ENCODE measurements at regions not wholly inside any gene's neighbourhood (a gene's known extent, or its start where the extent isn't known, plus 50 kb on each side); places are given as distances from the start of the nearest gene placed in this dataset.

- DNase-seq (ENCODE audit: low read depth): no peak
- no peak overlapping the region for H3K4me3 ChIP-seq (ENCODE audit: low read depth, low read length)
- TF ChIP-seq CTCF (IDR thresholded peaks at IDR 0.05; ENCODE audit: low read depth, low read length, missing control alignments): no peak
These were observed 76.2 kb upstream of the SCOC start for GRCh38 chr4:140297221-140297570.

GRCh38 chr4:140296335-140297220 lies 76.9 kb upstream of the SCOC start:
- no peak overlapping the region for H3K4me3 ChIP-seq (ENCODE audit: low read depth, low read length)
- no peak for TF ChIP-seq CTCF (IDR thresholded peaks at IDR 0.05; ENCODE audit: low read depth, low read length, missing control alignments)
- DNase-seq (ENCODE audit: low read depth): no peak

- no peak for DNase-seq (ENCODE audit: low read depth)
- no peak for TF ChIP-seq CTCF (IDR thresholded peaks at IDR 0.05; ENCODE audit: low read depth, low read length, missing control alignments)
- H3K4me3 ChIP-seq (ENCODE audit: low read depth, low read length): no peak overlapping the region
These were observed 79.5 kb upstream of the SCOC start for GRCh38 chr4:140293979-140294378.

- no peak for TF ChIP-seq CTCF (IDR thresholded peaks at IDR 0.05; ENCODE audit: low read depth, low read length, missing control alignments)
- no peak for DNase-seq (ENCODE audit: low read depth)
- H3K4me3 ChIP-seq (ENCODE audit: low read depth, low read length): no peak overlapping the region
These were observed 82.2 kb upstream of the SCOC start for GRCh38 chr4:140291259-140291658.

GRCh38 chr4:140289486-140289885 lies 84.0 kb upstream of the SCOC start:
- H3K4me3 ChIP-seq (ENCODE audit: low read depth, low read length): no peak overlapping the region
- no peak for DNase-seq (ENCODE audit: low read depth)
- TF ChIP-seq CTCF (IDR thresholded peaks at IDR 0.05; ENCODE audit: low read depth, low read length, missing control alignments): no peak

- TF ChIP-seq CTCF (IDR thresholded peaks at IDR 0.05; ENCODE audit: low read depth, low read length, missing control alignments): no peak
- no peak overlapping the region for H3K4me3 ChIP-seq (ENCODE audit: low read depth, low read length)
- no peak for DNase-seq (ENCODE audit: low read depth)
These were observed 87.0 kb upstream of the SCOC start for GRCh38 chr4:140286456-140286855.

GRCh38 chr4:140284456-140284855 lies 89.0 kb upstream of the SCOC start:
- TF ChIP-seq CTCF (IDR thresholded peaks at IDR 0.05; ENCODE audit: low read depth, low read length, missing control alignments): no peak
- no peak for DNase-seq (ENCODE audit: low read depth)

More at GRCh38 chr4:140284456-140284855, 89.0 kb upstream of the SCOC start:
- no peak overlapping the region for H3K4me3 ChIP-seq (ENCODE audit: low read depth, low read length)

Measured in GM12864 (cell line).